ENCODE measurements at regions not wholly inside any gene's neighbourhood (a gene's known extent, or its start where the extent isn't known, plus 50 kb on each side); places are given as distances from the start of the nearest gene placed in this dataset.
"Not testable (repeated sequence)": the region's sequence is repeated elsewhere in the genome, so short reads cannot be mapped to it uniquely, and the experiment has no call there.

DNA sequence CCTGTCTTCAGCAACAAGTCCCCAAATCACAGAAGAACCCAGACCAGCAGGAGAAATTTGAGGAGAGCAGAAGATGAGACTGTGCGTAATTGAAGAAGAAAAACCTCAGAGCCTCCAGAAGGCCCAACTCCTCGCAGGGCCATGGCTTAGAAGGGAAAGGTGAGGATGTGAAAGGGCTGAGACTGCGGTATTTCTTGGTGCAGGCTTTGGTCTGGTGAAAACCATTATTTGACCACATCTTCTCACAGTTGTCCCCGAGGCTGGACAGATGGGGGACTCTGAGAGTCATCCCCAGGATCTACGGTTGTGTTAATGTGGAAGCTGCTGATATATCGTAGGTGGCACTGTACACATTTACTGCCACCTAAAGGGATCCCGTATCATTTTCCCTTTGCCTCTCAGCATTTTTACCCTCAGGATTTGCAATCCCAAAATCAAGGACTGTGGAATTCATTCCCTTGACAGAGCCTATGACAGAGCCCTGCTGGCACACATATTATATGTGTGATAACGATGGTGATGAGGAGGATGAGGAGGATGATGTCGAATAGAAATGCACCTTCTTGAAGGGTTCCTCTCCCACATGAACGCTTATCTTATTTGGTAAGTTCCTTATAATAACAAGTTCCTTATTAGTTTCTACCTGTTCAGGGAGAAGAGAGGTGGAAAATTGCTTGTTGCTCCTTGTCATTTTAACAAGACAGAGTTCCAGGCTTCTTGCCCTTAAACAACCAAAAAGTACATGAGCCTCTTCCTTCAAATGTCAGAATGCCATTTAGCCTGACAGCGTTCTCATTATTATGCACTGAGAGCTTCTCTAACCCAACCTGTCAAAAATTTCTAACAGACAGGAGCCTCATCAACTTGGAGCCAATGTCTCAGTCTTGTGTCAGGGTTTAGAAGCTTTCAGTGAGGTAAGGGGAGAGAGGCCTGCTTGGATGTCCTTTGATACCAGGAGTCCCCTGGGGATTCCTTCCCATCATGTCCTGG lies 135.8 kb downstream of the PXDC1 start:
- intact Hi-C loops (cut with micrococcal nuclease; ENCODE audit: unreplicated experiment), result no loop called here
- ChIA-PET POLR2A (no interaction called here), CTCF (ENCODE audit: unreplicated experiment) (no interaction called here)
- H3K4me2 ChIP-seq (ENCODE audit: low read length), result no peak overlapping the region
- H3K9me2 ChIP-seq (ENCODE audit: insufficient read depth, low read length), result no peaks in the 10 kb centered on the region
- H4K20me1 ChIP-seq (ENCODE audit: insufficient read depth, low read length), result no peaks in the 10 kb centered on the region
- no peaks in the 10 kb centered on the region for H3K9me3 ChIP-seq (ENCODE audit: low read length)
- TF ChIP-seq EZH2phosphoT487 (IDR thresholded peaks at IDR 0.05; ENCODE audit: borderline replicate concordance, low read depth, low read length), result no peak
- TF ChIP-seq, protein P1, sequence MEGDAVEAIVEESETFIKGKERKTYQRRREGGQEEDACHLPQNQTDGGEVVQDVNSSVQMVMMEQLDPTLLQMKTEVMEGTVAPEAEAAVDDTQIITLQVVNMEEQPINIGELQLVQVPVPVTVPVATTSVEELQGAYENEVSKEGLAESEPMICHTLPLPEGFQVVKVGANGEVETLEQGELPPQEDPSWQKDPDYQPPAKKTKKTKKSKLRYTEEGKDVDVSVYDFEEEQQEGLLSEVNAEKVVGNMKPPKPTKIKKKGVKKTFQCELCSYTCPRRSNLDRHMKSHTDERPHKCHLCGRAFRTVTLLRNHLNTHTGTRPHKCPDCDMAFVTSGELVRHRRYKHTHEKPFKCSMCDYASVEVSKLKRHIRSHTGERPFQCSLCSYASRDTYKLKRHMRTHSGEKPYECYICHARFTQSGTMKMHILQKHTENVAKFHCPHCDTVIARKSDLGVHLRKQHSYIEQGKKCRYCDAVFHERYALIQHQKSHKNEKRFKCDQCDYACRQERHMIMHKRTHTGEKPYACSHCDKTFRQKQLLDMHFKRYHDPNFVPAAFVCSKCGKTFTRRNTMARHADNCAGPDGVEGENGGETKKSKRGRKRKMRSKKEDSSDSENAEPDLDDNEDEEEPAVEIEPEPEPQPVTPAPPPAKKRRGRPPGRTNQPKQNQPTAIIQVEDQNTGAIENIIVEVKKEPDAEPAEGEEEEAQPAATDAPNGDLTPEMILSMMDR (conservative IDR thresholded peaks at IDR 0.05; ENCODE audit: low read length), result no peak
- H2AFZ ChIP-seq (ENCODE audit: low read length), result no peak overlapping the region
- no peak for DNase-seq (ENCODE audit: low spot score)
- no peak overlapping the region for H3K4me3 ChIP-seq (ENCODE audit: low read depth, low read length, poor library complexity, severe bottlenecking)
- H3K79me2 ChIP-seq (ENCODE audit: insufficient read depth, low read depth, low read length), result no peaks in the 10 kb centered on the region
- no peaks in the 10 kb centered on the region for H3K4me1 ChIP-seq (ENCODE audit: insufficient read depth, low read length, poor library complexity, severe bottlenecking)
- BruUV-seq (replicated peaks), result no TSS peak
- H3K36me3 ChIP-seq (ENCODE audit: insufficient read depth, low read length), result no peaks in the 10 kb centered on the region
- no peak overlapping the region for H3K27ac ChIP-seq (ENCODE audit: low read depth, low read length, poor library complexity, severe bottlenecking)

DNA sequence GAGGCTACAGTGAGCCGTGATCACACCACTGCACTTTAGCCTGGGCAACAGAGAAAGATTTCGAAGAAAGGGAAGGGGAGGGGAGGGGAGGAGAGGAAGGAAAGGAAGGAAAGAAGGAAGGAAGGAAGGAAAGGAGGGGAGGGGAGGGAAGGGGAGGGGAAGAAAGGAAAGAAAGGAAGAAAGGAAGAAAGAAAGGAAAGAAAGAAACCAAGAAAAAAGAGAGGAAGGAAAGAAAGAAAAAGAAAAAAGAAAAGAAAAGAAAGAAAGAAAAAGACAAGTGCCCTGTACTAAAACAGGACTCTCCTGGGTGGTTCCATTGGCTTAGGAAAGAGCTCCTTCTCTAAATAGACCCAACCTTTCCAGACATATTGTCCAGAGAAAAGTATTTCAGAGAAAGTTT lies 136.6 kb downstream of the PXDC1 start:
- Histone ChIP-seq H3K27ac (ENCODE audit: low read depth, low read length, poor library complexity, severe bottlenecking) (no peak overlapping the region), H3K36me3 (ENCODE audit: insufficient read depth, low read length) (no peaks in the 10 kb centered on the region), H3K4me1 (ENCODE audit: insufficient read depth, low read length, poor library complexity, severe bottlenecking) (no peaks in the 10 kb centered on the region), H3K79me2 (ENCODE audit: insufficient read depth, low read depth, low read length) (no peaks in the 10 kb centered on the region), H2AFZ (ENCODE audit: low read length) (no peak overlapping the region), H3K4me3 (ENCODE audit: low read depth, low read length, poor library complexity, severe bottlenecking) (no peak overlapping the region), H4K20me1 (ENCODE audit: insufficient read depth, low read length) (no peaks in the 10 kb centered on the region), H3K9me2 (ENCODE audit: insufficient read depth, low read length) (no peaks in the 10 kb centered on the region), H3K9me3 (ENCODE audit: low read length) (no peaks in the 10 kb centered on the region), H3K4me2 (ENCODE audit: low read length) (no peak overlapping the region)
- ChIA-PET CTCF (ENCODE audit: unreplicated experiment) (no interaction called here), POLR2A (no interaction called here)
- TF ChIP-seq, protein P1 (conservative IDR thresholded peaks at IDR 0.05; ENCODE audit: low read length), result no peak
- TF ChIP-seq EZH2phosphoT487 (IDR thresholded peaks at IDR 0.05; ENCODE audit: borderline replicate concordance, low read depth, low read length), result no peak
- no TSS peak for BruUV-seq (replicated peaks)
- DNase-seq (ENCODE audit: low spot score), result no peak
- intact Hi-C loops (cut with micrococcal nuclease; ENCODE audit: unreplicated experiment), result no loop called here

DNA sequence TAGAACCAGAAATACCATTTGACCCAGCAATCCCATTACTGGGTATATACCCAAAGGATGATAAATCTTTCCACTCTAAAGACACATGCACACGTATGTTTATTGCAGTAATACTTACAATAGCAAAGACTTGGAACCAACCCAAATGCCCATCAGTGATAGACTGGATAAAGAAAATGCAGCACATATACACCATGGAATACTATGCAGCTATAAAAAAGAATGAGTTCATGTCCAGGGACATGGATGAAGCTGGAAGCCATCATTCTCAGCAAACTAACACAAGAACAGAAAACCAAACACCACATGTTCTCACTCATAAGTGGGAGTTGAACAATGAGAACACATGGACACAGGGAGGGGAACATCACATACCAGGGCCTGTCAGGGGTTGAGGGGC lies 137.9 kb downstream of the PXDC1 start:
- H3K4me2 ChIP-seq (ENCODE audit: low read length); H3K27ac ChIP-seq (ENCODE audit: low read depth, low read length, poor library complexity, severe bottlenecking); DNase-seq (ENCODE audit: low spot score); H3K9me2 ChIP-seq (ENCODE audit: insufficient read depth, low read length); H3K4me1 ChIP-seq (ENCODE audit: insufficient read depth, low read length, poor library complexity, severe bottlenecking); H4K20me1 ChIP-seq (ENCODE audit: insufficient read depth, low read length); BruUV-seq (replicated peaks); H3K9me3 ChIP-seq (ENCODE audit: low read length); H3K36me3 ChIP-seq (ENCODE audit: insufficient read depth, low read length); CTCF ChIA-PET (ENCODE audit: unreplicated experiment); H3K4me3 ChIP-seq (ENCODE audit: low read depth, low read length, poor library complexity, severe bottlenecking); H3K79me2 ChIP-seq (ENCODE audit: insufficient read depth, low read depth, low read length); H2AFZ ChIP-seq (ENCODE audit: low read length); intact Hi-C loops (cut with micrococcal nuclease; ENCODE audit: unreplicated experiment): not testable (repeated sequence)
- POLR2A ChIA-PET, result interaction anchor here (0.6 kb wide), 1 partner anchor 1528 kb away, joined by 3 read pairs; no protein-coding TSS in a partner anchor

Measured in OCI-LY7 (cell line).